Aorta (tissue), 5 donors: ENCODE measurements at regions not wholly inside any gene's neighbourhood (a gene's known extent, or its start where the extent isn't known, plus 50 kb on each side); places are given as distances from the start of the nearest gene placed in this dataset.
A peak's percentile ranks its signal among the peaks of the same experiment; 100 is the strongest.

ENCODE experiments used
- ATAC-seq: fragments of 200-7000 bp; cut with Tn5 transposase; one replicate; pipeline ENCODE4 v1.9.1; 2022; ENCODE audit warnings: moderate library complexity; ENCODE audit not compliant: low FRiP score
- DNase-seq, 2 donors: peaks; one replicate each; pipeline ENCODE4 v3.0.0-alpha.2; 2020
- H3K27ac ChIP-seq, 2 donors: one replicate each; pipeline ENCODE4 v1.5.1; 2013; ENCODE audit warnings: low read length in 2 of 2, mild to moderate bottlenecking in 2 of 2, moderate library complexity in 2 of 2, control low read depth in 1 of 2, inconsistent platforms in 1 of 2, low read depth in 1 of 2
- H3K27me3 ChIP-seq, 2 donors: one replicate each; pipeline ENCODE4 v1.6.1; 2013; ENCODE audit warnings: control low read depth in 1 of 2, low read length in 1 of 2, mild to moderate bottlenecking in 1 of 2, moderate library complexity in 1 of 2; ENCODE audit not compliant: insufficient read depth in 2 of 2, control insufficient read depth in 1 of 2
- H3K36me3 ChIP-seq, 2 donors: one replicate each; pipeline ENCODE4 v1.6.1; 2013; ENCODE audit warnings: control low read depth in 1 of 2, low read length in 1 of 2, mild to moderate bottlenecking in 1 of 2; ENCODE audit not compliant: insufficient read depth in 2 of 2, control insufficient read depth in 1 of 2
- H3K4me1 ChIP-seq, 2 donors: one replicate each; pipeline ENCODE4 v1.6.1; 2013; ENCODE audit warnings: low read length in 2 of 2, control low read depth in 1 of 2, mild to moderate bottlenecking in 1 of 2, moderate library complexity in 1 of 2; ENCODE audit not compliant: insufficient read depth in 2 of 2, control insufficient read depth in 1 of 2
- H3K4me3 ChIP-seq, 2 donors: one replicate each; pipeline ENCODE4 v1.5.1; 2013; ENCODE audit warnings: low read length in 2 of 2, control low read depth in 1 of 2, mild to moderate bottlenecking in 1 of 2
- H3K9me3 ChIP-seq: one replicate; pipeline ENCODE4 v1.6.1; 2013; ENCODE audit warnings: mild to moderate bottlenecking, low read length; ENCODE audit not compliant: control insufficient read depth
- WGBS, 2 donors: extraction: QIAGEN DNeasy Blood & Tissue Kit; methylation state at CpG; one replicate each; pipeline ENCODE4 v1.1.7; 2013; 5-methylcytosine and 5-hydroxymethylcytosine counted together
- intact Hi-C, 2 donors: fragments of 100-400 bp; cut with DNase I; formaldehyde crosslinking; loops; one replicate each; pipeline versions ENCODE4 v1.14.2 to v1.15.0; 2022
- donor health status: healthy with polysubstance abuse.
- donor health status: Bipolar disorder and iron deficiency.
- donor health status: DM: no; HTN: no; CAD: no.
- donor health status: DM: no; HTN: no; CAD: no.
- donor health status: DM: yes; HTN: yes; CAD: no.

DNA sequence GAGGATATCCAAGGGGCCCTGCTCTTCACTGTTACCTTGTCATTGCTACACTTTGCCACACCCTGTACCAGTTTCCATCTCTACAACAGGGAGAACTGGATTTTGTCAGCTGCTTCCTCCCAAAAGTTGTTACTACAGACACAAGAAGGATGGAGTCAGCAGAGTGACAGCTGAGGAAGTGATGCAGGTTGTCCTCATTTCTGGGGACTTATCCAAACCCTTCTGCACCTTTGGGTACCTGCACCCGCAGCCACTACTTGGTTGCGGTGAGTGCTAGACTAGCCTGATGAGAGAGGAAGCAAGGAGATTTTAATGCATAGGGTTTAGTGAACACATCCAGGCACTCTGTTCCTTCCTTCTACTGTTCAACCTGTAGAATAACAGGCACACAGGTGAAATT, 281.0 kb downstream of the RPS24 start:
- Histone ChIP-seq H3K4me3 (no peak overlapping the region), H3K27ac (no peak overlapping the region), H3K27me3 (no peaks in the 10 kb centered on the region), H3K9me3 (no peaks in the 10 kb centered on the region), H3K4me1 (no peaks in the 10 kb centered on the region), H3K36me3 (no peaks in the 10 kb centered on the region)
- DNase-seq = no peak
- no peak for ATAC-seq
- intact Hi-C loops = no loop called here
- 98 to 99% methylated on average over 2 of the region's 2 CpGs for WGBS, 2 donors

DNA sequence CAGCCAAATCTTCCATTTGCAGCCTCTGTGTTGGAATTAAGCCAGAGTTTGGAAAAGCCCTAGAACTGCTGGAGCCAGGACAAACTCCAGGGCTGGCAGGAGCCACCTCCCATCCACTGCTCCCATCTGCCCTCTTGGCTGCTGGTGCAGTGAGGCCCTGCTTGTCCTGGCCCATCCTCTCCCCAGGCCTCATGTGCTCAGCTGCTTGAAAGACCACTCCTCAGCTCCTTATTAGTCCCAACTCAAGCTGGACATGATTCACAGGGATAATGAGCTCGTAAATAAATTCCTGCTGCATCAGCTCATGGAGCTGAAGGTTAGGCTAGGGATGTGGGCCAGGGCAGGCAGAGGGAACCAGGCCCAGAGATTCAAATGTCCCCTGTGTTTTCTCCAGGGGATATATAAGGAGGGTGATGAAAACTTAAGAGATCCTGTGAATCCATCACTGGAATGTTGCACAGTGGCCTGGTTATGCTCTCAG, 282.8 kb downstream of the RPS24 start:
- Histone ChIP-seq H3K27ac (peak overlapping the region in 1 of 2 donors; percentile 54), H3K9me3 (no peaks in the 10 kb centered on the region), H3K4me1 (no peaks in the 10 kb centered on the region), H3K27me3 (no peaks in the 10 kb centered on the region), H3K36me3 (no peaks in the 10 kb centered on the region), H3K4me3 (no peak overlapping the region)
- WGBS, 2 donors = 6 to 9% methylated on average over 1 of the region's 1 CpG
- intact Hi-C loops = no loop called here
- ATAC-seq (peak; percentile 47), DNase-seq (no peak)

DNA sequence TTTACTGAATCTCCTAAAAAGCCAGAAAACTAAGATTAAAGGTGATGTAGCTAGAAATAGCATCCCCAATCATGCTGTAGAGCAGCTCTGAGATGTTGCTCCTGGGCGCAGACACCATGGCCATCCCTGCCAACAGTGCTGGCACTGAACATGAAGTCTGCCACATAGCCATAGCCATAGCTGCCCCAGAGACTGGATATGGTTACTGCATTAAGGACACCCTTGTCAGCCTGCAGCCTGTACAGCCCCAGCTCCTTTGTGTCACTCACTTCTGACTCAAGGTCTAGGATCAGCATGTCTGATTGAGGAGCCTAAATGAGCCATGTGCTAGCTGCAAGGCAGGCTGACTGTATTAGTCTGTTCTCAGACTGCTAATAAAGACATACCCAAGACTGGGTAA, 284.6 kb downstream of the RPS24 start:
- 75 to 78% methylated on average over 1 of the region's 1 CpG for whole genome bisulfite sequencing, 2 donors
- DNase-seq = no peak

DNA sequence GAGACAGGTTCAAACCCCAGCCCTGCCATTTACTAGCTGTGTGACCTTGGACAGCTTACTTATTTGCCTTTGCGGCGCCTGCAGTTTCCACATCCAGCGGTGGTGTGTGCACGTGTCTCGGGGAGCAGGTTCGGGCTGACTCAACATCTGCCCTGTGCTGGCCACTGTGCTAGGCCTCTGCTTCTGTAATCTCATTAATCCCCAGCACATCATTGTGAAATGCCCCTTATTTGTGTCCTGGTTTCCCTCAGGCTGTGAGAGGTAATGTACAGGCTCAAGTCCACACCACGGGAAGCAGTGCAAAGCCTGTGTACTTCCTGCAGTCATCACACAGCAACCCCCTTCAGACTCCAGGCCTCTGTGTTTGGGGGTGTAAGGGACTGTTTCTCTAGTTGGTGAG, 285.7 kb downstream of the RPS24 start:
- ATAC-seq = no peak
- WGBS, 2 donors = 96% methylated on average over 7 of the region's 7 CpGs
- no peaks in the 10 kb centered on the region for H3K9me3 ChIP-seq
- no peaks in the 10 kb centered on the region for H3K4me1 ChIP-seq
- intact Hi-C loops = no loop called here
- no peaks in the 10 kb centered on the region for H3K27me3 ChIP-seq
- no peak for DNase-seq
- no peaks in the 10 kb centered on the region for H3K36me3 ChIP-seq
- H3K4me3 ChIP-seq = no peak overlapping the region
- no peak overlapping the region for H3K27ac ChIP-seq

More for the DNA sequence above, 284.6 kb downstream of the RPS24 start:
- Histone ChIP-seq H3K27ac (no peak overlapping the region), H3K9me3 (no peaks in the 10 kb centered on the region), H3K36me3 (no peaks in the 10 kb centered on the region), H3K4me3 (no peak overlapping the region), H3K27me3 (no peaks in the 10 kb centered on the region), H3K4me1 (no peaks in the 10 kb centered on the region)
- ATAC-seq = no peak
- intact Hi-C loops = no loop called here

DNA sequence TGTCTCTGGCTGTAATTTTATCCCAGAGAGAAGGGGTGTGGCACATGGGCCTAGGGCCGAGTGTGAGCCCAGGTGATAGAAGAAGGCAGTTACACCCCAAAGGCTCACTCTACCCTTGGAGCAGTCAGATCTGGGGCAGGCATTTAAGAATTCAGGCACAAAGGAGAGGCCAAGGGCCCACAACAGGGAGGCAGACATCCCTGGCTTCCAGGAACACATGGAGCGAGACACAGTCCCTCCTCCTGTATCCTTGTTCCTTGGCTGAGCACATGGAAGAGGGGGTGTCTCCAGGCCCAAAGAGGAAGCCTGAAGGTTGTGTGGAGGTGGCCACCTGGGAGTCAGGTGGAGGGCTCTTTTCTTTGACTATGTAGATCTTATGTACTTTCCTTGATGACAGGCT, 286.2 kb downstream of the RPS24 start:
- Histone ChIP-seq H3K4me1 (no peaks in the 10 kb centered on the region), H3K4me3 (no peak overlapping the region), H3K27me3 (no peaks in the 10 kb centered on the region), H3K9me3 (no peaks in the 10 kb centered on the region), H3K36me3 (no peaks in the 10 kb centered on the region), H3K27ac (no peak overlapping the region)
- DNase-seq (no peak), ATAC-seq (no peak)
- intact Hi-C loops = no loop called here
- WGBS, 2 donors = 95 to 96% methylated on average over 2 of the region's 2 CpGs

DNA sequence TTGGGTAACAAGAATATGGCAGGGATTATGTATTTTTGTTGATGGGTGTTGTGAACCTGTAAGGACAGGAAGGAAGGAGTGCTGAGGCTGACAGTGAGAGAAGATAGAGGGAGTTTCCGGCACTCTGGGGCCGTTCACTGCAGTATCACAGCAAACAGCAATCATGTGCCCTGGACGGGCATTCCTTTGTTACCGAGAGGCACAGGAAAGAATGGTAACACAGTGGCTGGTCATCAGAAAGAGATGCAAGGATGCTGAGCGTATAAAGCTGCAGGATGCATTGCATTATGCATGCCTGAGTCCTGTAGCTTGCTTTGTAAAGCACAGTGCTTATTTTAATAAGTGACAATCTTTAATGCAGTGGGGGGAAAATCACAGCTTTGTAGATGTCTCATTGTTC, 286.8 kb downstream of the RPS24 start:
- H3K4me1 ChIP-seq = no peaks in the 10 kb centered on the region
- H3K27ac ChIP-seq = no peak overlapping the region
- H3K27me3 ChIP-seq = no peaks in the 10 kb centered on the region
- no peaks in the 10 kb centered on the region for H3K36me3 ChIP-seq
- no peak for DNase-seq
- H3K9me3 ChIP-seq = no peaks in the 10 kb centered on the region
- intact Hi-C loops = no loop called here
- no peak overlapping the region for H3K4me3 ChIP-seq
- no peak for ATAC-seq
- WGBS, 2 donors = 92 to 93% methylated on average over 5 of the region's 5 CpGs

DNA sequence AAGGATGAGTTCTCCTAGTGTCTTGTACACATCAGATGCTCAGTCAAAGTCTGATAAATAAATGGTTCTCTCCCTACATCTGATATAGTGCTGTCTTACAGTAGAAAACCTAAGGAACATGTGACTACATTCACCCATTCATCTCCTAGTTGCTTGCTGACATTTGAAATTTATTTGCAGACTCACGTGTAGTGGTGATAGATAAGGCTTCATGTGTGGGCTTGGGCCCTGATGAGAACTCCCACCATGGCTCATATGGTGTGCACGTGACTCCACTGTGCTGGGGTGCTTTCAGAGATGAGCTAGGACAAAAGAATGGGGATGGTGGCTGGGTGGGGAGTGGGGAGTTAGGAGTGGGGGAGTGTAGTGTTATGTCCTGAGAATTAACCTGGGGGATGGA, 287.3 kb downstream of the RPS24 start:
- H3K4me1 ChIP-seq = no peaks in the 10 kb centered on the region
- 92 to 95% methylated on average over 2 of the region's 2 CpGs for WGBS, 2 donors
- intact Hi-C loops = no loop called here
- ATAC-seq (no peak), DNase-seq (no peak)
- H3K27ac ChIP-seq = no peak overlapping the region
- no peaks in the 10 kb centered on the region for H3K36me3 ChIP-seq
- no peaks in the 10 kb centered on the region for H3K9me3 ChIP-seq
- no peaks in the 10 kb centered on the region for H3K27me3 ChIP-seq
- no peak overlapping the region for H3K4me3 ChIP-seq

DNA sequence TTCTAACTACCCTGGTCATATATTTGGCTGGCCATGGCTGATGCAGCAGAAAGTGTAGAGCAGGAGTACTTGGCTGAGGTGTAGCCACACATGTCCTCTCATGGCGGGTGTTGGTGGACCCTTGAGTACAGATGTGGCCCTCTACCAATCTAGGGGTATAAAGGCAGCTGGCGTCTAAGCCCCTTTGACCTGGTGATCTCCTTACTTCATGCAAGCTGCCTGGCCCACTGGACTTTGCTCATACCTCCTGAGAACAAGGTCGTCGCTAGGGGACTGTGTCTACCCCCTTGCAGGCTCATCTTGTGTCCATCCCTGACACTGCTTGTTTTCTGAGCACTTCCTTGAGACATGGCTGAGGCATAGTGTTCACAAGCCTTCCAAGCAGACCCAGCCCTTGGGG, 287.8 kb downstream of the RPS24 start:
- H3K4me3 ChIP-seq = no peak overlapping the region
- ATAC-seq = no peak
- intact Hi-C loops = no loop called here
- 95 to 97% methylated on average over 4 of the region's 4 CpGs for WGBS, 2 donors
- H3K27ac ChIP-seq = no peak overlapping the region
- no peaks in the 10 kb centered on the region for H3K27me3 ChIP-seq
- DNase-seq = no peak
- no peaks in the 10 kb centered on the region for H3K36me3 ChIP-seq
- no peaks in the 10 kb centered on the region for H3K9me3 ChIP-seq
- H3K4me1 ChIP-seq = no peaks in the 10 kb centered on the region

DNA sequence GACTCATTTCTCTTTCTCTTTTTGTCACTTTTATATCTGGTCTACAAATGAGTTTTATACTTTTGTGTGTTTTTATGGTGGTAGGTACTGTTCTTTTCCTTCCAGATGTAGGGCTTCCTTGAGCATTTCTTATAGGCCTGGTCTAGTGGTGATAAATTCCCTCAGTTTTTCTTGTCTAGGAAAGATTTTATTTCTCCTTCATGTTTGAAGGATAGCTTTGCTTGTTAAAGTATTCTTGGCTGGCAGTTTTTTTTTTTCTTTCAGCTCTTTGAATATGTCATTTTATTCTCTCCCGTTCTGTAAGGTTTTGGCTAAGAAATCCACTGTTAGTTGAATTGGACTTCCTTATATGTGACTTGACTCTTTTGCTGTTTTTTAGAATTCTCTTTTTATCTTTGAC, 292.7 kb downstream of the RPS24 start:
- WGBS, 2 donors = 88% methylated on average over 1 of the region's 1 CpG
- ATAC-seq = no peak

More for the DNA sequence above, 292.7 kb downstream of the RPS24 start:
- Histone ChIP-seq H3K27me3 (no peaks in the 10 kb centered on the region), H3K4me3 (no peak overlapping the region), H3K4me1 (peaks cover 2 to 4% of the 10 kb centered on the region in 2 donors), H3K9me3 (no peaks in the 10 kb centered on the region), H3K36me3 (no peaks in the 10 kb centered on the region), H3K27ac (no peak overlapping the region)
- intact Hi-C loops = no loop called here
- no peak for DNase-seq
